ENCODE measurements at regions not wholly inside any gene's neighbourhood (a gene's known extent, or its start where the extent isn't known, plus 50 kb on each side); places are given as distances from the start of the nearest gene placed in this dataset.

DNA sequence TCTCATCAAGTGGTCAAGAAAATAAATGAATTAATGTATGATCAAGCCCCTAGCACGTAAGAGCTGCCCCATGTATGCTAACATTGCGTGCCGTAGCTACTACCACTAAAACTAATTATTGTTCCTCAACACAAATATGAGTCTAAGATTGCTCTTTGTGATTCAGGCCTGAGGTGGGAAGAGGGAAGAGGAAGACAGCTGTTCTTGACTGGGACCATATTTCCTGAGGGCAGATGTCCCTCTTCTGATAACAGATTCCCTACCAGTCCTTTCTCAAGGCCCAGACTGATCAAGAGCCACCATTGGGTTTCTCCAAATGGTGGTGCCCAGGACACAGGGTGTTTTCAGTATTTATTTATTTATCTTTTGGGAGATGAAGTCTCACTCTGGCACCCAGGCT lies 87.2 kb upstream of the CADM1 start:
- TF ChIP-seq, protein P1, sequence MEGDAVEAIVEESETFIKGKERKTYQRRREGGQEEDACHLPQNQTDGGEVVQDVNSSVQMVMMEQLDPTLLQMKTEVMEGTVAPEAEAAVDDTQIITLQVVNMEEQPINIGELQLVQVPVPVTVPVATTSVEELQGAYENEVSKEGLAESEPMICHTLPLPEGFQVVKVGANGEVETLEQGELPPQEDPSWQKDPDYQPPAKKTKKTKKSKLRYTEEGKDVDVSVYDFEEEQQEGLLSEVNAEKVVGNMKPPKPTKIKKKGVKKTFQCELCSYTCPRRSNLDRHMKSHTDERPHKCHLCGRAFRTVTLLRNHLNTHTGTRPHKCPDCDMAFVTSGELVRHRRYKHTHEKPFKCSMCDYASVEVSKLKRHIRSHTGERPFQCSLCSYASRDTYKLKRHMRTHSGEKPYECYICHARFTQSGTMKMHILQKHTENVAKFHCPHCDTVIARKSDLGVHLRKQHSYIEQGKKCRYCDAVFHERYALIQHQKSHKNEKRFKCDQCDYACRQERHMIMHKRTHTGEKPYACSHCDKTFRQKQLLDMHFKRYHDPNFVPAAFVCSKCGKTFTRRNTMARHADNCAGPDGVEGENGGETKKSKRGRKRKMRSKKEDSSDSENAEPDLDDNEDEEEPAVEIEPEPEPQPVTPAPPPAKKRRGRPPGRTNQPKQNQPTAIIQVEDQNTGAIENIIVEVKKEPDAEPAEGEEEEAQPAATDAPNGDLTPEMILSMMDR (IDR thresholded peaks at IDR 0.05): no peak
- no peak for TF ChIP-seq POLR2A (IDR thresholded peaks at IDR 0.05)
- no peak for TF ChIP-seq POLR2AphosphoS5 (IDR thresholded peaks at IDR 0.05)
- no peak for TF ChIP-seq EP300 (IDR thresholded peaks at IDR 0.05)

All from gastroesophageal sphincter (tissue), 3 donors.